PFSK-1 (cell line): ENCODE measurements at regions not wholly inside any gene's neighbourhood (a gene's known extent, or its start where the extent isn't known, plus 50 kb on each side); places are given as distances from the start of the nearest gene placed in this dataset.

Experiments
- FOXP2 ChIP-seq: optimal IDR thresholded peaks from 2 replicates; pipeline ENCODE3; 2011; ENCODE audit warnings: borderline replicate concordance, control low read depth, inconsistent platforms; ENCODE audit not compliant: insufficient read depth; ENCODE audit errors: extremely low read length, extremely low read depth
- REST ChIP-seq, 2 experiments: IDR thresholded peaks; 2 replicates each; pipeline versions ENCODE4 v1.6.1 to v1.8.0; 2011 to 2012; ENCODE audit warnings: low read depth in 2 of 2, low read length in 2 of 2, control low read depth in 1 of 2, inconsistent platforms in 1 of 2, mild to moderate bottlenecking in 1 of 2, moderate library complexity in 1 of 2; ENCODE audit not compliant: insufficient read depth in 1 of 2
- TAF1 ChIP-seq: IDR thresholded peaks from 2 replicates; pipeline ENCODE4 v1.6.1; 2012; ENCODE audit warnings: low read length, control low read depth, borderline replicate concordance; ENCODE audit not compliant: insufficient read depth

GRCh38 chr14:100474196-100474595, 113.0 kb downstream of the BEGAIN start:
- TF ChIP-seq REST (IDR thresholded peaks at IDR 0.05; ENCODE audit: insufficient read depth in 1 of 2, low read depth in 2 of 2, low read length in 2 of 2) (no peak), TAF1 (no peak), FOXP2 (no peak)
